HG02884 (cell line): ENCODE measurements at regions not wholly inside any gene's neighbourhood (a gene's known extent, or its start where the extent isn't known, plus 50 kb on each side); places are given as distances from the start of the nearest gene placed in this dataset.

Experiments used
- ATAC-seq: cut with Tn5 transposase; IDR thresholded peaks from one replicate; pipeline ENCODE4 v1.9.1; 2021; ENCODE audit warnings: mild to moderate bottlenecking, moderate library complexity; ENCODE audit not compliant: unreplicated experiment

DNA sequence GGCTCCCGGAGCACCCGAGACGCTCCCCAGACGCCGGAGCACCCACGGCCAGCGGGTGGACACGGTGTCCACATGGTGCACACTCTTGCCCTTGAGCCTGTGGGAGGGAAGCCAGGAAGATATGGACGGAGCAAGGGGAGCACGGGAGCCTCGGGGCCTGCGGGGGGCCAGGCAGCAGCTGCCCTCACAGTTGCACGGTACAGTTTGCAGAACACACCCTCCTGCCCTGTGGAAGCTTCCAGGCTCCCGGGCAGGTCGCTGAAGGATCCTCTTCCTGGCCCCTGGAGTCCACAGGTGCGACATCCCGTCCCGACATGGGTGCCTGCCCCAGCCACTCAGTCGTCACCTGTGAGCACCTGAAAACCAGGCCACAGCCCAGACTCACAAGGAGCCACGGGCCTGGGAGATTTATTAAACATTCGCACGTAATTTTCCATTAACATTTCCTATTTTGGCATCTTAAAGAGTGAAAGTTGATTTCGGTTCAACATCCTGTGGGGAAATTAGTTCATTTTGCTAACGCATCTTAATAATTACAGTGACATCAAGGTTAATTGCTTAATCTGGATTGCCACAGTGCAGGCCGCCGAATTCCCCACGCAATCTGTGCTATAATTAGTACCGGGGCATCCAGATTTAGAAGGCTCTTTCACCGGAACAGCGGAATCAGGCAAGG lies 253.3 kb downstream of the BRD1 start:
- ATAC-seq: no peak

DNA sequence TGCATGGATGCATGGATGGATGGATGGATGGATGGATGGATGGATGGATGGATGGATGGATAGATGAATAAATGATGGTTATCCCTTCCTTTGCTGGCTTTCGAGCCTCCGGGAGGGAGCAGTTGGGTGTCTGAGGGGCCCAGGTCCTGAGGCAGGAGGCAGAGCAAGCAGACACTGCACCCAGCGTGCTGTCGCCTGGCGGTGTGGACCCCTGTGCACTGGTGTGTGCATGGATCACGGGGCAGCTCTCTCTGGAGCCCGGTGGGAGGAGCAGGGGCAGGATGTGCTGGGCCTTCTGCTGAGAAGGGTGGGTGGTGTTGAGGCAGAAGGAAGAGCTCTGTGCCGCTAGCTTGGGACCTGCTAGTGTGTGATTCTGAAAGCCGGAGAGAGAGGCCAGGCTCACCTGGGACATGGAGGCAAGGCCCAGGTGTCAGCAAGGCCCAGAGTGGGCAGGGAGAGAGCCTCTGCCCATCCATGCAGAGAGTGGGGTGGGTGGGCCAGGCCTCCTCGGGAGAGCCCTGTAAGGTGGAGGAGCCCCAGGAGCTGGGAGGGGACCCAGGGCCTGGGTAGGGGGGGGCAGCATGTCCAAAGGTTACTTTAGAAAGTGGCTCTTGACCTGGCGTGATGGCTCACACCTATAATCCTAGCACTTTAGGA lies 254.4 kb downstream of the BRD1 start:
- ATAC-seq: no peak

DNA sequence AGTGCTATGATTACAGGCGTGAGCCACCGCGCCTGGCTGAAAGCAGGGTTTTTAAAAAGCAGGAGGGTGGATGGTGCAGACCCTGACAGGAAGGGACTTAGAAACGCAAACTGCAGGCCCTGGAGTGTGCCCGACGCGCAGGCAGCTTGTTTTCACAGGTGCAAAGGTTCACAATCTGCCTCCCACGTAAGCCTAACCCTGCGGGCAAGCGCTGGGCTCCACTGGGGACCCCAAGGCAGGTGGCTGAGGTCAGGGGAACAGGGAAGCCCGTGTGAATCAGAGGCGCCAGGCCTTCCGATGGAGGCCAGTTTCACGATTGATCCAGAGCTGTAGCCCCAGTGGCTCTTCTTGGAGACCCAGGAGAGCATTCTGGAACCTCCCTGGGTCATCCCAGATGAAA lies 256.3 kb downstream of the BRD1 start:
- no peak for ATAC-seq

DNA sequence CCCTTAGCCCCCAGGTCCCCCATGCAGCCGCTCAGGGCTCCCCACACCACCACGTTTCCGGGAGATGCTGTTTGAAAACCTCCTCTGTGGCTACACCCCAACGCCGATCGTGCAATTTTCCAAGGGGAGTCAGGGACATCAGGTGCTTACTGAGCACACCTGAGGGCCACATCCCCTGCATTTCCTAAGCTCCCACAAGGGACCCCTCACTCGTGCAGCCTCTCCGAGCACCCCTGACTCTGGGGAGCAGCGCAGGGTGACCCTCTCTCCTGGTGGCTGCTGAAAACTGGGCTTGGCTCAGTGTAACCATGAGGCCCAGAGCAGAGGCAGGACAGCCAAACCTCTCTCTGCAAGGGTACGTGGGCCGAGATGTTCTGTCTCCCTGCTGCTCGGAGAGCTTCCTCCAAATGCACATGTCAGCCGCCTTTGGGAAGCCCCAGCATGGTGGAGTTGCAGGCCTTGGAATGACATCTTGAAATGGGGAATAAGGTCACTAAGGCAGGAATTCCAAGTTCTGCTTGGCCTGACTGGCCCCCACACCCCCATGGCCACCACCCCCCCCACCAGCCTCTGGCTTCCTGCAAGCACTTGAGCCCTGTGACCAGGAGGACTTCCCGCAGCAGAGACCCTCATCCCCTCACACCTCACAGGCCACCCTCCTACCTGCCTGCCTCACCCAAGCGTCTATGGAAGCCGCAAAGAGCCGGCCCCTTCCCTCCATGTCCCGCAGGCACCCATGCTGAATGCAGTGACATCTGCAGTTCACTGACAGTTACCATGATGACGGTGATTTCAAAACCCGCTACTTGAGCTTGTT lies 257.4 kb downstream of the BRD1 start:
- ATAC-seq: no peak

DNA sequence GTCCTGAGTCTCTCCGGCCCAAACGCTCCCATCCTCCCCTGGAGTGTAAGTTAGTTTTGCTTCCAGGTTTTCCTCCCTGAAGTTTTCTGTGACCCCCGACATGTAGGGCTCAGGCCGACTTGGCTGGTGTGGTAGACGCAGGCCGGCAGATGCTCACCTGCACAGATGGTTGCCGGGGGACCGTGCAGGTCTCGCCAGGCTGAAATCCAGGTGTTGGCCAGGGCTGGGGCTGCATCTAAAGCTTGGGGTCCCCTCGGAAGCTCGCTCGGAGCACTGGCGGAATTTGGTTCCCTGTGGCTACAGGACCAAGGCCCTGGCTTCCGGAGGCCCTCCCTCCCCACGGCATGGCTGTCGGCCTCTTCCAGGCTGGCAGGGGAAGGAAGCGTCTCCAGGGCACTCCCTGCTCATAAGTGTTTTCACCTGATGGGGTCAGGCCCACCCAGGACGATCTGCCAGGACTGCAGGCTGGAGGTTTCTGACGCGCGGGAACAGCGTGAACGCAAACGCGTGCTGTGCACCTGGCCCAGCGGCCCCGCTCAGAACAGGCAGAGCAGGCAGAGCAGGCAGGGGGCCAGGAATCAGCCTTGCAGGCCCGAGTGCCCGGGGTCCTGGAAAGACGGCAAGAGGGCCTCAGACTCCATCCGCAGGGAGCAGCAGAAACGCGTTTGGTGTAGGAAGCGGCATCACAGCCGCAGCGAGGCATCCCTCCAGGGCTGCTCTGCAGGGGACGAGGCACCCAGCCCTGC lies 258.2 kb downstream of the BRD1 start:
- ATAC-seq: no peak

DNA sequence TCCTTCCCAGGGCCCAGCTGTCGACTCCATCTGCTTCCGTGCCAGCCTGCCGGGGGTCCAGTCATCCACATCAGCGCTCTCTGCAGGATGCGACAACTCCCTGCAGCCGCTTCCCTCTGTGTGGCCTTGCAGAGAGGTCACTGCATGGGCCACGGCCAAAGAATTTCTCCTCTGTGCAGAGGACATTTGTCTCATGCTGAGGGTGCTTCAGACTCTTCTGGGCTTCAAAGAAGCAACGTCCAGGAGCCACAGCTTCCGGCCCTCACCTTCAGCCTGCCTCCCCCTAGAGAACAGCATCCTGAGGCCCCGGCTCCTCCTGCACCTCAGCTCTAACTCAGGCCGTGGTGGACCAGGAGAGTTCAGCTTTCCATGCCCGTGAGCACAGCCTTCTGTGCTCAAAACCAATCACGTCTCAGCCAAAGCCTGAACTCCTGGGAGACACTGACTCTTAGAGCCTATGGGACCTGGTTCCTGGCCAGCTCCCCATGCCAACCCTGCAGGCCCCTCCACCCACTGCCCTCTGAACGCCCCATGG lies 258.9 kb downstream of the BRD1 start:
- no peak for ATAC-seq

DNA sequence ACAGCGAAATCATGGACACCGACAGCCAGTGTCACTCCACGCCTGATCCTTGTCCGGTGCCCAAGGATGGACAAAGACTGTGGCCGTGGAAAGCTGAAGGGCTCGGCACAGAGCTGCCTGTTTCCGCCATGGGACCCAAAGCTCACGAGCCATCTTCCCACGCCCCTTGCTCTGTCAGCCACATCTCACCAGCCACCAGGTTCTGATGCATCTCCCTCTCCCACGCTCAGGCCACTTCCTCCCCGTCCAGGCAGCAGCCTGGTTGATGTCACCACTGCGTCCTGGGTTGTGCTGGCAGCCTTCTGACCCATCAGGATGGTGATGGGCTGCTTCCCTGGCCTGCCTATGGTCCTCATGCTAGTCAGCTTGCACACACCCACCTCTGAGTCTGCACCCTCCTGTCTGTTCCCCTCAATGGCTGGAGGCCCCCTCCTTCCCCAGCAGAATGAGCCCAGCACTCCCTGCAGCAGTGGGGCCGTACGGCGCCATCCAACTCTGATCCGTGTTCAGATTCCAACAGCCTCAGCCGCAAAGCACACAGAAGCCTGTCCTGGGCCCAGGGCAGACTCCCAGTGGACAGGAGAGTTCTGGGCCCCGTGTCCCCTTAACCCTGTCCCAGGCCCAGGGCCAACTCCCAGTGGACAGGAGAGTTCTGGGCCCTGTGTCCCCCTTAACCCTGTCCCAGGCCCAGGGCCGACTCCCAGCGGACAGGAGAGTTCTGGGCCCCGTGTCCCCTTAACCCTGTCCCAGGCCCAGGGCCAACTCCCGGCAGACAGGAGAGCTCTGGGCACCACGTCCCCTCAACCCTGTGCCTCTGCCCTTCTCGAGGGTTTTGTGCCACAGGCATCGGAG lies 259.5 kb downstream of the BRD1 start:
- ATAC-seq: no peak

DNA sequence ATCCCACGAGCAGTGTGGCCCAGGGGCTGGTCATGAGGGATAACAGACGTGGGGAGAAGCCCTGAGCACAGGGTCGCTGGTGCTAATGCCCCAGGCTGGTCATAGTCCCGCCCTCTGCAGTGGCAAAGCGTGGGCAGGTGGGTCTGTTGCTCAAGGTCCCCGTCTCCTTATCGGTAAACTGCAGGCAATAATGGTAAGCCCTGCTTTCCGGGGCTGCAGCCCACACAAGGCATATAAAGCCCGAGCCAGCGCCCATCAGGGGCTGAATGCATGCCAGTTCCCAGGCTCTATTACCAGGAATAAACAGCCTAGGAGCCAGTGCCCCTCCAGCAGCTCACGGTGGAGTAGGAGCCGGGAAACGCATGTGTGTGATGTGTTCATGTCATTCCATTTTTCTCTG lies 261.0 kb downstream of the BRD1 start:
- ATAC-seq: no peak

DNA sequence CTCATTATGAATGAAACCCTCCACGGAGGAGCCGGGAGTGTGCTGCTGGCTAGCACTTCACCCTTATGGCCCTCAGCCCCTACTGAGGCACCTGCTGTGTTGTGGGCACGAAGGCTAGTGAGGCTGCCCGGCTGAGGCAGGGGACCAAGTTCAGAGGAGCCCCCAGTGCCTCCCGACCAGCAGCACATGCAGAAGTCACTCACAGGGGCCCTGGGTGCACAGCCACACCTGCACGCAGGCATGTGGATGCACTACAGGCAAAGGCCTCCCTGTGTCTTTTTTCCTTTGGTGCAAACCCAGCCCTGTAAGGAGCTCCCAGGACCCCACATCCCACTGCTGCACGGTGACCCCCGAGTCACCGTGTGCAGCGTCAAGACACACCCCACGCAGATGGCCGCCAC lies 261.5 kb downstream of the BRD1 start:
- ATAC-seq: no peak

DNA sequence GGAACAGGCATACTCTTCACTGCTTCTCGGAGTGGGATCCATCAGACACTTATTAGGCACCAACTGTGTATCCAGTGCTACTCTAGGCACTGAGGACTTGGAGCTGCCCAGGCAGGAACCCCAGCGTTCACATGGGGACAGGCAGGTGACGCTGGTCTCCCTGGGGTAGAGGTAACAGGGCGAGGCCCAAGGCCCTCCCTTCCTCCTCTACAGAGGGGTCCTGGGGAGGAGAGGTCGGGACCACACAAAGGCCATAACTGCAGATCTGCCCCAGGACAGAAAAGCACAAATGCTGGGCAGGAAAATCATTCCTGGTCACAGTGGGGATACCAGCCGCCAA lies 262.2 kb downstream of the BRD1 start:
- ATAC-seq: no peak

DNA sequence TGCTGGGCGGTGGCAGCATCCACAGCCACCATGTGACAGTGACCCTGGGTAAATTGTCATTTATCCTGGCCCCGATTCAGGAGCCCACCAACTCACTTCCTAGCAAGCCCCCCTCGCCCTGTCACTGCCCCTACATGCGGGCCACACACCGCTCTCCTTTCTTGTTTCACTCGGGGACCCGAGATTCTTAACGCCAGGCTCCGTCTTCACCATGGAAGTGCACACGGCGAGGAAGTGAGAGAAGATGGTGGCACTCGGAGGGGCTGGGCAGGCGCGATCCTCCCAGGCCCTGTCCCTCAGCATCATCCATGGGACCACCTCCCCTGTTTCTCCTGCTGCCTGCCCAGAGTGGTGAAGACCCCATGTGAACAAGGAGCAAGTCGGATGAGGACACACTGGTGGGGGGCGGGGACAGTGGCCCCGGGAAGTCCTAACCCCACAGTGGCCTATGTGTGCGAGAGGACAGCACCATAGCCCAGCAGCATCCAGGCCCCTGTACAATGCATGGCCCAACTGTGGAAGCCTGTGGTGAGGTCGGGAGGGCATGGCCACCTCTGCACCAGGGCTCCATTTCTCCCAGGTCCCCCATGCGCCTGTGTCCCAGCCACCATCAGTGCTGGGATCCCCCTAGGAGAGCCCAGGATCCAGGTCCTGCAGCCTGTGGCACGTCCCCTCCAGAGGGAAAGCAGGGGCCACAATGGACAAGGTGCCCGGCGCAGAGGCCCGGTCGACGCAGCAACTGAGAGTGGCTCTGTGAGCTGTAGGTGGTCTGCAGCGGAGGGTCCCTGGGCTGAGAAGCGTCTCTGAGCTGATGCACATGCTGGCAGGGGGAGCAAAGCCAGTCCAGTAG lies 262.8 kb downstream of the BRD1 start:
- no peak for ATAC-seq

DNA sequence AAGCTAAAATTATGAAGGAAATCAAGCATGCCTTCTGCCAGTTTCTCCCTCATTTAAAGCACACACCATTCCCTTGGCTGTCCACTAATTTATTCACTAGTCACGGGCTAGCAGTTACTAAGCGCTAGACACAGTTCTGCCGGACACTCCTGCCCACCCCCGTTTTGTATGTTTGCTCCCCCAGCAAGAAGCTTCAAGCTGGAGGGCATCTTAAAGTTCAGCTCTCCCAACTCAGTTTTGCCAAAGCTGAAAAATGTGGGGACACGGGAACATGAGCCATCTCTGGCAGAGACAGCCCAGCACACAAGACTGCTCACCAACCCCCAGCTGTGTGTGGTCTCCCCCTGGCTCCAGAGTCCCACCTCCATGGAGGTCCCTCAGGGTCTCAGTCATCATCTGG lies 263.6 kb downstream of the BRD1 start:
- no peak for ATAC-seq

DNA sequence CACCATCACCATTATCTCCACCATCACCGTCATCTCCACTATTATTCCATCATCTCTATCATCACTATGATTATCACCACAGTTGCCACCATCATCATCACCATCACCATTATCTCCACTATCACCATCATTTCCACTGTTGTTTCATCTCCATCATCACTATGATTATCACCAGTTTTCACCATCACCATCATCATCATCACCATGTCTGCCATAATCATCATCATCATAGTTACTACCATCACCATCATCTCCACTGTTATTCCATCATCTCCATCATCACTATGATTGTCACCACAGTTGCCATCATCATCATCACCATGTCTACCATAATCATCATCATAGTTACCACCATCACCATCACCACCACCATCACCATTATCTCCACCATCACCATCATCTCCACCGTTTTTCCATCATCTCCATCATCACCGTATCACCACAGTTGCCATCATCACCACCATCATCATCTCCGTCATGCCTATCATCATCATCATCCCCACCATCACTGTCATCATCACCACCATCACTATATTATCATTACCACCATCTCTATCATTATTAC lies 264.9 kb downstream of the BRD1 start:
- ATAC-seq: no peak

DNA sequence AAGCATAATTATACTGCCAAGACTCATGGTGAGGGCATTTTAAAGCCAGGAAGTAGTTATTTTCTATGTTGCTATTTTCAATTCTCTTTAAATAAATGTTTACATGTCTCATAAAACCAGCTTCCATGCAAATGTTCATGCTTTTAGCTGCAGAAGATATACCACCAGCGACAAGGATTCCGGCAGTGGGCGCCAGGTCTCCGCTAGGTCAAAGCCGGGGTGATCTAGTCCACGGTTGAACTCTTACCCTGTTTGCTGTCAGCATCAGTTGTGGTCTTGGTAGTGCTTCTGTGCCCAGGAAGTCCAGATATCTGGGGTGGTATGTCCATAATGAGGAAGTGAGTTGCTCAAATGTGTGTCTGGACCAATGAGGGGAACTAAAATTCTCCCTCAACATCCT lies 265.7 kb downstream of the BRD1 start:
- no peak for ATAC-seq

DNA sequence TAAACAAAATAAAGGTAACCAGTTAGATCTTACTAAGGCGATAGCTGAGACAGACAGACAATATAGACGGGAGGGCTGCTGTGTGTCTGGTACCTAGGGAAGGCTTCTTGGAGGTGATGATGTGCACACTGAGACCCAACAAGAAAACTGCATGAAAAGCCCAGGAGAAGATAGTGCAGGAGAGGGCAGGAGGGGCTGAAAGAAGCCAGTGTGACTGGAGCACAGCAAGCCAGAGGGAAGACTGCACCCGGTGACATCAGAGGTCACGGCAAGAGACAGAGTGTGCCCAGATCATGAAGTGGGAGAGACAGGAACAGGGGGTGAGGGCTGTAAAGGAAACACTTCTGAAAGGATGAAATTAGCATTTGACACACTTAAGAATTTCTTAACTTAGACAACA lies 266.3 kb downstream of the BRD1 start:
- no peak for ATAC-seq

DNA sequence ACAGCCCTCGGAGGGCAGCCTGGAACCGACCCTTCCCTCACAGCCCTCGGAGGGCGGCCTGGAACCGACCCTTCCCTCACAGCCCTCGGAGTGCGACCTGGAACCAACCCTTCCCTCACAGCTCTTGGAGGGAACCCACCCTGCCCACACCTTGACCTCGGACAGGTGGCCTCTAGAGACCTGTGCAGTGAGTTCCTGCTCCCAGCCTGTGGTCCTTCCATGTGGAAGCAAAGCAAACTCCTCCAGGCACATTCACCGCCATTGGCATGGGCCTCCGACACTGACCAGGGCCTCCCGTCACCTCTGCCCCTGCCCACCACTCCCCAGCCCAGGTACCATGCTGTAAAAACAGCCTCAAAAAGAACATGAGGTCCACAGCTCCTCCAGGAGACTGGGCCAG lies 272.1 kb downstream of the BRD1 start:
- no peak for ATAC-seq

DNA sequence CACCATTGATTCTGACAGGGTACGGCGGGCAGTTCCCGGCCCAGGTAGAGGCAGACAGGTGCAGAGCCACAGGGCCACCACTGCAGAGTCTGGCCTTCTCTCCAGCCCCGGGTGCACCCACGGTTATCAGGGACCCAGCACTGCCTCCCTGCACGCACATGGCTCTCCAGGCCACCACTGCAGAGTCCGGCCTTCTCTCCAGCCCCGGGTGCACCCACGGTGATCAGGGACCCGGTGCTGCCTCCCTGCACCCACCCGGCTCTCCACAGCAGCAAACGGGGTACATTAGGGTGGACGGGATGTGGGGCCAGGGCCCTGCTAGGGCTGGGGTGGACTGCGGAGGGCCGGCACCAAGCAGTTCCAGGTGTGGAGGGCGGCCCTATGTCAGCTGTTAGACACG lies 272.9 kb downstream of the BRD1 start:
- no peak for ATAC-seq

DNA sequence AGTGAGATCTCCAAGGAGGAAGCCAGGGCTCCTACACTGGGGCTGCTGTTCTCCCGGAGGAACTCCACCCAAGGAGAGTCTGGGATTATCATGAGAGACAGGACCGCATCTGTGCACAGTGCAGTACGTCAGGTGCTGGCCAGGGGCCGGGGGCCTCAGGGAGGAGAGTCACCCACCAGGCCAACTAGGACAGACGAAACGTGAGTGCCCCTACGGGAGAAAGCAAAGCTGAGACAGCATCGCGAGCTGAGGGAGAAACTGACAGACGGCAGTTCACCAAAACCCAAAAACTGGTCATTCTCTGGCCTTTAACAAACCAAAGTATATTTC lies 273.4 kb downstream of the BRD1 start:
- ATAC-seq: no peak
